K562 (cell line): ENCODE measurements at regions not wholly inside any gene's neighbourhood (a gene's known extent, or its start where the extent isn't known, plus 50 kb on each side); places are given as distances from the start of the nearest gene placed in this dataset.
A peak's percentile ranks its signal among the peaks of the same experiment; 100 is the strongest.

Source experiments
- ATAC-seq: fragments of 200-7000 bp; cut with Tn5 transposase; 3 replicates; pipeline ENCODE4 v1.9.1; 2020; ENCODE audit warnings: moderate library complexity
- BruUV-seq: library from RNA; stranded (reverse); fragments of 400-500 nt; replicated peaks from 2 replicates; lab custom pipeline; 2021; lab: Mats Ljungman, UMichigan
- CTCF ChIA-PET: fragments of 300-600 bp; formaldehyde crosslinking; extraction: SDS; loops from one replicate; lab custom pipeline; 2021; ENCODE audit warnings: low intra/inter-chr PET ratio; lab: Yijun Ruan, JAX
- POLR2A ChIA-PET: fragments of 300-600, 350-650 bp; sonication (Branson Sonifier 250); formaldehyde crosslinking; extraction: SDS; loops from one replicate; lab custom pipeline; 2021; ENCODE audit warnings: antibody characterized with exemption, inconsistent platforms; lab: Yijun Ruan, JAX
- DNase-seq, 4 experiments: peaks; one replicate each; pipeline versions ENCODE4 v3.0.0 to v3.0.0-alpha.2; 2011 to 2018; ENCODE audit warnings: low spot score in 3 of 4, mixed read lengths in 3 of 4; ENCODE audit errors: extremely low read depth in 1 of 4
- FAIRE-seq: peaks from 2 replicates; lab custom pipeline; 2011; peaks lifted over from hg19 to GRCh38; lab: Jason Lieb, UNC
- H2AFZ ChIP-seq: 2 replicates; pipeline ENCODE4 v1.6.0; 2011; ENCODE audit warnings: low read depth, low read length, control low read depth, inconsistent platforms
- H3K27ac ChIP-seq: fragments of 200-600 bp; 3 replicates; pipeline ENCODE4 v1.8.0; 2011; ENCODE audit warnings: low read depth, mild to moderate bottlenecking, control low read depth, inconsistent platforms, low read length, moderate library complexity, mixed read lengths; ENCODE audit errors: extremely low read depth
- H3K27me3 ChIP-seq, 2 experiments: fragments of 300-600 bp in 1 of 2; 2 replicates in 1 of 2; 3 replicates in 1 of 2; pipeline versions ENCODE4 v1.6.0 to v1.8.0; 2011; ENCODE audit warnings: inconsistent platforms in 2 of 2, low read length in 2 of 2, mild to moderate bottlenecking in 1 of 2, mixed read lengths in 1 of 2, moderate library complexity in 1 of 2; ENCODE audit not compliant: control insufficient read depth in 2 of 2, insufficient read depth in 2 of 2
- H3K36me3 ChIP-seq: fragments of 300-600 bp; 3 replicates; pipeline ENCODE4 v1.8.0; 2011; ENCODE audit warnings: mild to moderate bottlenecking, low read length, inconsistent platforms; ENCODE audit not compliant: control insufficient read depth, insufficient read depth
- H3K4me1 ChIP-seq, 2 experiments: fragments of 200-600 bp in 1 of 2; replicated peaks in 1 of 2; 2 replicates in 1 of 2; 3 replicates in 1 of 2; pipeline versions ENCODE4 v1.5.1 to v1.8.0; 2011; ENCODE audit warnings: inconsistent platforms in 2 of 2, low read length in 2 of 2, mild to moderate bottlenecking in 1 of 2, mixed read lengths in 1 of 2, moderate library complexity in 1 of 2; ENCODE audit not compliant: control insufficient read depth in 2 of 2, insufficient read depth in 2 of 2
- H3K4me2 ChIP-seq: 2 replicates; pipeline ENCODE4 v1.6.1; 2011; ENCODE audit warnings: low read length, control low read depth, inconsistent platforms, mixed read lengths; ENCODE audit not compliant: insufficient read depth
- H3K4me3 ChIP-seq: fragments of 200-600 bp; sonication (generic), shearing (Covaris generic); 2 replicates; pipeline ENCODE4 v1.5.1; 2016; ENCODE audit warnings: control low read depth, inconsistent platforms
- H3K79me2 ChIP-seq: fragments of 200-600 bp; 3 replicates; pipeline ENCODE4 v1.8.0; 2011; ENCODE audit warnings: low read length, inconsistent platforms; ENCODE audit not compliant: control insufficient read depth, insufficient read depth
- H3K9ac ChIP-seq, 2 experiments: 2 replicates each; pipeline versions ENCODE4 v1.6.0 to v1.6.1; 2011; ENCODE audit warnings: low read depth in 2 of 2, low read length in 2 of 2, control low read depth in 1 of 2, inconsistent platforms in 1 of 2, mild to moderate bottlenecking in 1 of 2, mixed read lengths in 1 of 2; ENCODE audit not compliant: insufficient read depth in 1 of 2
- H3K9me1 ChIP-seq: one replicate; pipeline ENCODE4 v1.6.0; 2011; ENCODE audit warnings: inconsistent platforms, mild to moderate bottlenecking, low read length, moderate library complexity; ENCODE audit not compliant: control insufficient read depth, insufficient read depth
- H3K9me3 ChIP-seq: replicated peaks from 2 replicates; pipeline ENCODE4 v1.5.1; 2011; ENCODE audit warnings: low read depth, low read length, inconsistent platforms; ENCODE audit not compliant: control insufficient read depth, insufficient read depth
- H4K20me1 ChIP-seq: replicated peaks from 2 replicates; pipeline ENCODE4 v1.6.1; 2011; ENCODE audit warnings: low read length, inconsistent platforms, mixed read lengths; ENCODE audit not compliant: control insufficient read depth, insufficient read depth
- DEAF1 ChIP-seq: fragments of 450-650 bp; formaldehyde crosslinking; IDR thresholded peaks from 2 replicates; pipeline ENCODE4 v1.4.0; 2020; ENCODE audit warnings: mild to moderate bottlenecking, moderate library complexity
- EHMT2 ChIP-seq: fragments of 450-650 bp; IDR thresholded peaks from 2 replicates; pipeline ENCODE4 v1.6.1; 2018; ENCODE audit warnings: antibody characterized with exemption
- MAFK ChIP-seq: IDR thresholded peaks from 2 replicates; pipeline ENCODE4 v1.6.1; 2011; ENCODE audit warnings: low read length, improper control_type of control experiment
- RAD21 ChIP-seq, 2 experiments: fragments of 250-450 bp in 1 of 2; fragments of 450-650 bp in 1 of 2; sonication (Bioruptor Pico) in 1 of 2; formaldehyde crosslinking in 1 of 2; IDR thresholded peaks in 1 of 2; conservative IDR thresholded peaks in 1 of 2; 2 replicates each; pipeline versions ENCODE4 v1.4.0 to v1.8.0; 2020 to 2022; ENCODE audit warnings: mild to moderate bottlenecking in 2 of 2, moderate library complexity in 1 of 2
- REST ChIP-seq, 2 experiments: fragments of 450-650 bp; formaldehyde crosslinking in 1 of 2; IDR thresholded peaks; 2 replicates each; pipeline versions ENCODE4 v1.4.0 to v1.6.1; 2014 to 2020; ENCODE audit warnings: mild to moderate bottlenecking in 2 of 2, borderline replicate concordance in 1 of 2, low read depth in 1 of 2
- ZNF507 ChIP-seq: conservative IDR thresholded peaks from 2 replicates; pipeline ENCODE4 v1.6.1; 2017; ENCODE audit warnings: missing genetic modification characterization, missing compliant biosample characterization
- WGBS: fragments of 100-300 bp; shearing (Covaris generic); methylation state at CpG from one replicate; pipeline ENCODE4 v1.1.6; 2016; ENCODE audit warnings: low coverage, mixed read lengths; ENCODE audit not compliant: insufficient coverage; ENCODE audit errors: missing lambda C conversion rate; 5-methylcytosine and 5-hydroxymethylcytosine counted together
- in situ Hi-C: fragments of 300-500 bp; cut with MboI; formaldehyde crosslinking; loops from 4 replicates; pipeline ENCODE4 v1.15.0; 2018; ENCODE audit warnings: inconsistent platforms, mixed read lengths
- intact Hi-C: fragments of 100-400 bp; cut with micrococcal nuclease; formaldehyde crosslinking; loops from 2 replicates; pipeline ENCODE4 v1.14.2; 2022
- TF ChIP-seq, protein P1 (sequence below): fragments of 450-650 bp; IDR thresholded peaks from 2 replicates; pipeline ENCODE4 v1.6.1; 2017; ENCODE audit warnings: antibody characterized with exemption
- TF ChIP-seq, protein P2 (sequence below): sonication (generic); formaldehyde crosslinking; IDR thresholded peaks from 2 replicates; pipeline ENCODE4 v1.8.0; 2022; ENCODE audit warnings: mild to moderate bottlenecking, low read depth, missing genetic modification reagents

DNA sequence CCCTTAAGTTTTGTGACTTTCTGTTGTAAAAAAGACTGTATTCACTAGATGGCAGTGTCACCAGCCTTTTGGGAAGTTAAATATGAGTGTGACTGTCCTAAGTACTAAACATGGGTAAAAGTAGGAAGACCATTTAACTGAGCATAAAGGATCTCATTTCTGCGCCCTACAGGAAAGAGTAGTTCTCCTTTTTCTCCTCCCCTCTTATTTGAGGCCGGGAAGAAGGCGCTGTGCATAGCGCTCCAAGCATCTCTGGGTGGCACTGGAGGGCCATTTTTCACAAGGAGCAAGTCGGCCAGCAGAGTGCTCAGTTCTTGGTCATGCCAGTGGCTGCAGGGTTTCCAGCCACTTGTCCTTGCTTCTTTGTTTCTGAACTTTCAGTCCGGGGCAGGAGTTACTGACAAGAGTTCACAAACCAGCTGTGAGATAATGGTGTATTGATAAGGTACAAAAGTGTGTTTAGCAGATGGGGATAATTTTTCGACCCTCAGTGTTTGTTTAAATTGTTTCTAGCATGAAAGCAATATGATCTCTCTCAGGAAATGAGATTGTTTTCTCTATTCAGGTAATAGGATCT is 227.6 kb upstream of the DMRT1 start:
- Histone ChIP-seq H3K27ac (no peak overlapping the region), H3K4me2 (no peak overlapping the region), H3K79me2 (no peaks in the 10 kb centered on the region), H3K27me3 (no peaks in the 10 kb centered on the region), H3K4me1 (no peaks in the 10 kb centered on the region), H3K4me3 (no peak overlapping the region), H3K9ac (no peak overlapping the region), H3K9me3 (no peaks in the 10 kb centered on the region), H4K20me1 (no peaks in the 10 kb centered on the region), H3K36me3 (no peaks in the 10 kb centered on the region), H2AFZ (no peak overlapping the region), H3K9me1 (no peaks in the 10 kb centered on the region)
- in situ Hi-C loops, result loop anchor here (25.0 kb wide), 1 partner anchor 148 kb away; no protein-coding TSS in a partner anchor
- intact Hi-C loops, result loop anchor here (1.0 to 5.0 kb wide), 3 partner anchors 150 to 393 kb away; no protein-coding TSS in a partner anchor
- ATAC-seq (peak; percentile 93), DNase-seq (peak in 3 of 4 experiments; percentile 4 to 38 (median 18)), FAIRE-seq (no peak)
- POLR2A ChIA-PET, result no interaction called here
- no TSS peak for BruUV-seq
- CTCF ChIA-PET, result interaction anchor here (0.7 to 1.1 kb wide), 3 partner anchors 144 to 193 kb away, joined by 3 to 4 read pairs (median 3); no protein-coding TSS in a partner anchor
- 2% methylated on average over 6 of the region's 7 CpGs for WGBS
- TF ChIP-seq MAFK (no peak), EHMT2 (no peak), ZNF507 (tag) (no peak), REST (IDR thresholded peaks at IDR 0.05; ENCODE audit: borderline replicate concordance) (peak; percentile 59; the same call in 1 of the 2 replicates), REST (CRISPR knock-in tag; IDR thresholded peaks at IDR 0.05; ENCODE audit: low read depth) (no peak), RAD21 (CRISPR knock-in tag; conservative IDR thresholded peaks at IDR 0.05 in 1 of 2, IDR thresholded peaks at IDR 0.05 in 1 of 2) (peak; percentile 49 to 71), DEAF1 (CRISPR knock-in tag) (peak; percentile 45)
- TF ChIP-seq, protein P1, sequence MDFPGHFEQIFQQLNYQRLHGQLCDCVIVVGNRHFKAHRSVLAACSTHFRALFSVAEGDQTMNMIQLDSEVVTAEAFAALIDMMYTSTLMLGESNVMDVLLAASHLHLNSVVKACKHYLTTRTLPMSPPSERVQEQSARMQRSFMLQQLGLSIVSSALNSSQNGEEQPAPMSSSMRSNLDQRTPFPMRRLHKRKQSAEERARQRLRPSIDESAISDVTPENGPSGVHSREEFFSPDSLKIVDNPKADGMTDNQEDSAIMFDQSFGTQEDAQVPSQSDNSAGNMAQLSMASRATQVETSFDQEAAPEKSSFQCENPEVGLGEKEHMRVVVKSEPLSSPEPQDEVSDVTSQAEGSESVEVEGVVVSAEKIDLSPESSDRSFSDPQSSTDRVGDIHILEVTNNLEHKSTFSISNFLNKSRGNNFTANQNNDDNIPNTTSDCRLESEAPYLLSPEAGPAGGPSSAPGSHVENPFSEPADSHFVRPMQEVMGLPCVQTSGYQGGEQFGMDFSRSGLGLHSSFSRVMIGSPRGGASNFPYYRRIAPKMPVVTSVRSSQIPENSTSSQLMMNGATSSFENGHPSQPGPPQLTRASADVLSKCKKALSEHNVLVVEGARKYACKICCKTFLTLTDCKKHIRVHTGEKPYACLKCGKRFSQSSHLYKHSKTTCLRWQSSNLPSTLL, result no peak
- TF ChIP-seq, protein P2, sequence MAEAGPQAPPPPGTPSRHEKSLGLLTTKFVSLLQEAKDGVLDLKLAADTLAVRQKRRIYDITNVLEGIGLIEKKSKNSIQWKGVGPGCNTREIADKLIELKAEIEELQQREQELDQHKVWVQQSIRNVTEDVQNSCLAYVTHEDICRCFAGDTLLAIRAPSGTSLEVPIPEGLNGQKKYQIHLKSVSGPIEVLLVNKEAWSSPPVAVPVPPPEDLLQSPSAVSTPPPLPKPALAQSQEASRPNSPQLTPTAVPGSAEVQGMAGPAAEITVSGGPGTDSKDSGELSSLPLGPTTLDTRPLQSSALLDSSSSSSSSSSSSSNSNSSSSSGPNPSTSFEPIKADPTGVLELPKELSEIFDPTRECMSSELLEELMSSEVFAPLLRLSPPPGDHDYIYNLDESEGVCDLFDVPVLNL (CRISPR knock-in tag), result no peak
